HL-60 (cell line): ENCODE measurements at regions not wholly inside any gene's neighbourhood (a gene's known extent, or its start where the extent isn't known, plus 50 kb on each side); places are given as distances from the start of the nearest gene placed in this dataset.

Experiments
- DNase-seq, 2 experiments: peaks; one replicate each; pipeline ENCODE4 v3.0.0-alpha.2; 2010 to 2020; ENCODE audit warnings: low read depth in 1 of 2, low spot score in 1 of 2
- H3K27ac ChIP-seq: fragments of 250-450 bp; sonication (Bioruptor Pico); replicated peaks from 2 replicates; pipeline ENCODE4 v1.5.1; 2020; ENCODE audit warnings: mild to moderate bottlenecking, moderate library complexity
- H3K27me3 ChIP-seq: fragments of 250-450 bp; sonication (Bioruptor Pico); 2 replicates; pipeline ENCODE4 v1.5.1; 2021; ENCODE audit warnings: mild to moderate bottlenecking, moderate library complexity; ENCODE audit not compliant: insufficient read depth, poor library complexity, severe bottlenecking
- H3K4me3 ChIP-seq: replicated peaks from 2 replicates; pipeline ENCODE4 v1.5.1; 2011; ENCODE audit warnings: mild to moderate bottlenecking, control low read depth, low read length; ENCODE audit not compliant: insufficient read depth
- GABPA ChIP-seq: IDR thresholded peaks from 2 replicates; pipeline ENCODE4 v1.6.1; 2012; ENCODE audit warnings: low read depth
- POLR2AphosphoS5 ChIP-seq: IDR thresholded peaks from 2 replicates; pipeline ENCODE4 v1.6.1; 2012; ENCODE audit warnings: low read depth
- REST ChIP-seq: IDR thresholded peaks from 2 replicates; pipeline ENCODE4 v1.6.1; 2012; ENCODE audit warnings: low read depth; ENCODE audit not compliant: insufficient replicate concordance
- SPI1 ChIP-seq: IDR thresholded peaks from 2 replicates; pipeline ENCODE4 v1.6.1; 2012; ENCODE audit warnings: low read depth, mild to moderate bottlenecking, borderline replicate concordance
- TF ChIP-seq, protein P1 (sequence below): IDR thresholded peaks from one replicate; pipeline ENCODE4 v1.5.1; 2011; ENCODE audit warnings: low read length, control low read depth, inconsistent platforms; ENCODE audit not compliant: insufficient read depth

DNA sequence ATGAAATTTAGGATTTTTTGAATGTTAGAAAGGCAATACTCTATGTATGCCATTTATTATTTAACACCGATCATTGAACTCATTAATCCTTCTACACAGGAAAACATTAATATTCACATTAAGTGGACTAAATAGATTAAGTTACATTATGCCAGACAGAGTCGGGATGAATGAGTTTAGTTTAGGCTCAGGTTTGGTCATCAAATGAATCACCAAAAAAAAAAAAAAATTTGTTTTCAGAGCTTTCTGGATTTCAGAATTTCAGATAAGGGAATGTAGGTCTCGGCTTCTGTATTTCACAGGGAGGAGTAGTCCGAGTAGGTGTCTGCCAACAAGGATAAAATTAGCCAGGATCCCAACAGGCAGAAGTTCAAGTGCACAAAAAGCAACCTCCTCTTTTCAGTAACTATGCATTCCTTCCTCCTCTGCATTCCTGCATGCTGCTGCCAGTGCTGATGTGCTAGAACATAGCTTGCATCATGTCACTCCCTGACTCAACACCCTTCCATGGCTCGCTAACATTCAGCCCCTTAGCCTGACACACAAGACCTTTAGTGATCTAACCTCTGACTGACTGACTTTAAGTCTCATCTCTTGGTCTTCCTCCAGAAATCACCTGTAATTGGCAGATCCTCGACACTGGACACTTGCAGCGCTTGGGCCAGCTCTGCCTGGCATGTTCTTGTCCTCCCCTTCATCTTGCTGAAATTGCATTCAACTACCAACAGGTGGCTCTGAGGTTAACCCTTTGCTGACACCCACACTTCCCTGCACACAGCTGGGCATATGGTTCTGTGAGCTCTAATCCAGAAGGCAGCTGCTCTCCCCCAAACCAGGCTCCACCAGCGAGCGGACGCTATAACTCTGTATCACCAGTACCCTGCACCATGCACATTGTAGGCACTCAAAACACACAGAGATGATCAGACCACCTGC lies 145.4 kb upstream of the PROK2 start:
- H3K27me3 ChIP-seq, result no peaks in the 10 kb centered on the region
- TF ChIP-seq, protein P1, sequence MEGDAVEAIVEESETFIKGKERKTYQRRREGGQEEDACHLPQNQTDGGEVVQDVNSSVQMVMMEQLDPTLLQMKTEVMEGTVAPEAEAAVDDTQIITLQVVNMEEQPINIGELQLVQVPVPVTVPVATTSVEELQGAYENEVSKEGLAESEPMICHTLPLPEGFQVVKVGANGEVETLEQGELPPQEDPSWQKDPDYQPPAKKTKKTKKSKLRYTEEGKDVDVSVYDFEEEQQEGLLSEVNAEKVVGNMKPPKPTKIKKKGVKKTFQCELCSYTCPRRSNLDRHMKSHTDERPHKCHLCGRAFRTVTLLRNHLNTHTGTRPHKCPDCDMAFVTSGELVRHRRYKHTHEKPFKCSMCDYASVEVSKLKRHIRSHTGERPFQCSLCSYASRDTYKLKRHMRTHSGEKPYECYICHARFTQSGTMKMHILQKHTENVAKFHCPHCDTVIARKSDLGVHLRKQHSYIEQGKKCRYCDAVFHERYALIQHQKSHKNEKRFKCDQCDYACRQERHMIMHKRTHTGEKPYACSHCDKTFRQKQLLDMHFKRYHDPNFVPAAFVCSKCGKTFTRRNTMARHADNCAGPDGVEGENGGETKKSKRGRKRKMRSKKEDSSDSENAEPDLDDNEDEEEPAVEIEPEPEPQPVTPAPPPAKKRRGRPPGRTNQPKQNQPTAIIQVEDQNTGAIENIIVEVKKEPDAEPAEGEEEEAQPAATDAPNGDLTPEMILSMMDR, result no peak
- TF ChIP-seq REST (no peak), SPI1 (no peak), GABPA (no peak), POLR2AphosphoS5 (no peak)
- DNase-seq, result no peak
- H3K4me3 ChIP-seq, result no peak overlapping the region
- no peak overlapping the region for H3K27ac ChIP-seq

DNA sequence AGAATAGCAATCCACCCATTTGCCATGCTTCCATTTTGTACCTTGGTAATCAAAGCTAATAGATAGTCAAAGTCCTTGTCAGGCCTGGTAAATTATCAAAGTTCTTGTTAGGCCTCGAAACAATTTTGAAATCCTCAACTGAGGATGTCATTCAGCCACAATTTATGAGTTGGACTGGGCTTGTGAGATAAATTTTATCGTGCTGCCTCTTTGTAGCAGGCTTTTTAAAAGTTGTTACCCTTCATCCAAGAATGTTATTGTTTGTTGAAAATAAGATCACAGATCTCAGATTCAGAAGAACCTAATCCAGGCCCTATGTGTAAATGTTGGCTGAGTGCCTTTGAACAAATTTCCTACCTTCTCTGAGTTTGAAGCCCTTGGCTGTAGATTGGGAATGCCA lies 143.3 kb upstream of the PROK2 start:
- TF ChIP-seq SPI1, result no peak
- TF ChIP-seq, protein P1, result no peak
- TF ChIP-seq GABPA, result no peak
- no peak for TF ChIP-seq REST
- TF ChIP-seq POLR2AphosphoS5, result no peak
- no peak for DNase-seq
- no peak overlapping the region for H3K4me3 ChIP-seq
- H3K27me3 ChIP-seq, result no peaks in the 10 kb centered on the region
- no peak overlapping the region for H3K27ac ChIP-seq

DNA sequence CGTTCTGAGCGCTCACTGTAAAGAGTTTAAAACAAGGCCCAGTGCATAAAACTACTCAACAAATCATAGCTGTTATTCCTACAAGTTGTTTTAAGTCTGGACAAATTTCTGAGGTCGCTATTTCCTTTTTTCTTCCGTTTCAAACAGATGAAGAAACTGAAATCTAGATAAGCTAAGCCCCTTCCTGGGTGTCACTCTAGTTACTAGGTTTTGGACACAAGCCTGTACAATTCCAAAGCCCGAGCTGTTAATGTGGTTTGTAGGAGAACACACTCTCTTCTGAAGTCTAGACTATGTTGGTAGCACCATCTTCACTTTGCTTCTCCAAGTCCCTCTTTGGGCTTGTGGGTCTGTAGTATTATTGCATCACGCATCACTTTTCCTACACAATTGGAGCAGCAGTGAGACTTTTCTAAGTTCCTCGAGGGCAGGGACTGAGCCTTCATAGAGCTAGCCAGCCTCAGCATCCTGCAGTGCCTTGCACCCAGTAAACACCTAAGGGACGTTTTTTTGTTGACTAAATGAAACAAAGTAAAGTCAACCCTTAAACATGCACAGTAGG lies 142.6 kb upstream of the PROK2 start:
- TF ChIP-seq REST, result no peak
- no peak for TF ChIP-seq SPI1
- no peak for TF ChIP-seq GABPA
- TF ChIP-seq, protein P1, result no peak
- no peak for TF ChIP-seq POLR2AphosphoS5
- no peak for DNase-seq
- Histone ChIP-seq H3K27ac (no peak overlapping the region), H3K4me3 (no peak overlapping the region), H3K27me3 (no peaks in the 10 kb centered on the region)
